Smooth muscle cell (in vitro differentiated cells): ENCODE measurements at regions not wholly inside any gene's neighbourhood (a gene's known extent, or its start where the extent isn't known, plus 50 kb on each side); places are given as distances from the start of the nearest gene placed in this dataset.

ENCODE experiments used
- DNase-seq: peaks from one replicate; lab custom pipeline; 2025; ENCODE audit not compliant: unreplicated experiment; lab: John Stamatoyannopoulos, UW
- H2AFZ ChIP-seq: fragments of 200-600 bp; sonication (generic); 2 replicates; pipeline ENCODE4 v1.6.0; 2016; ENCODE audit warnings: antibody characterized with exemption, low read depth, mild to moderate bottlenecking
- H3F3A ChIP-seq: fragments of 200-600 bp; sonication (generic); 2 replicates; pipeline ENCODE4 v1.6.0; 2017; ENCODE audit warnings: antibody characterized with exemption, low read depth
- H3K27ac ChIP-seq: fragments of 200-600 bp; sonication (generic); 2 replicates; pipeline ENCODE4 v1.5.1; 2016; ENCODE audit warnings: low read depth, mild to moderate bottlenecking
- H3K27me3 ChIP-seq: fragments of 200-600 bp; sonication (generic); 2 replicates; pipeline ENCODE4 v1.6.1; 2016; ENCODE audit warnings: low read depth, mild to moderate bottlenecking
- H3K36me3 ChIP-seq: fragments of 200-600 bp; sonication (generic); 2 replicates; pipeline ENCODE4 v1.5.1; 2016; ENCODE audit warnings: low read depth
- H3K4me1 ChIP-seq: fragments of 200-600 bp; sonication (generic); 2 replicates; pipeline ENCODE4 v1.5.1; 2016; ENCODE audit warnings: low read depth
- H3K4me2 ChIP-seq: fragments of 200-600 bp; sonication (generic); 2 replicates; pipeline ENCODE4 v1.6.0; 2016; ENCODE audit warnings: mild to moderate bottlenecking
- H3K4me3 ChIP-seq: fragments of 200-600 bp; sonication (generic); 2 replicates; pipeline ENCODE4 v1.5.1; 2016; ENCODE audit warnings: mild to moderate bottlenecking
- H3K79me2 ChIP-seq: fragments of 200-600 bp; sonication (generic); 2 replicates; pipeline ENCODE4 v1.6.0; 2016; ENCODE audit warnings: low read depth, mild to moderate bottlenecking
- H3K9ac ChIP-seq: fragments of 200-600 bp; sonication (generic); 2 replicates; pipeline ENCODE4 v1.6.0; 2016; ENCODE audit warnings: low read depth
- H3K9me3 ChIP-seq: fragments of 200-600 bp; sonication (generic); replicated peaks from 2 replicates; pipeline ENCODE4 v1.5.1; 2016; ENCODE audit warnings: low read depth
- H4K20me1 ChIP-seq: fragments of 200-600 bp; sonication (generic); 2 replicates; pipeline ENCODE4 v1.6.0; 2016; ENCODE audit warnings: low read depth
- WGBS: methylation state at CpG from one replicate; pipeline ENCODE4 v1.1.7; 2016; ENCODE audit warnings: low lambda C conversion rate; 5-methylcytosine and 5-hydroxymethylcytosine counted together
- TF ChIP-seq, protein P1 (sequence below): fragments of 200-600 bp; sonication (generic); IDR thresholded peaks from 2 replicates; pipeline ENCODE4 v1.5.1; 2017; ENCODE audit warnings: borderline replicate concordance, mild to moderate bottlenecking, antibody characterized with exemption; ENCODE audit not compliant: insufficient read depth, poor library complexity, severe bottlenecking

DNA sequence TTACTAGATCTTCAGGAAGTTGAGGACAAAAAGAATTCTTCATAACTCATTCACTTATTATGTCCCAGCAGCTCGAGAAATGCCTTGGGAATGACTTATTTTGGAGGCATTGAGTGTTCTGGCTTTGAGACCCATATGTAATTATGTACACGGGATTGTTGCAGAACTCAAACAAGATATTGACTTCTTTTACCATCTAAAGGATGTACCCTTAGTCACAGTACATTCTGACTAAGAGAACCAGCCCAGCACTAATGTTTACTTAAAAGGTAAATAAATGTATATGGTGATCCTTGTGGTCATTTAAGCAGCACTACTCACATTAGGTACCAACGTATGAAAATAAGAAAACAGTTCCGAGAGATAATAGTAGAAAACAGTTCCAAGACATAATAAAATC lies 268.9 kb downstream of the ADCYAP1 start:
- Histone ChIP-seq H3K4me1 (no peaks in the 10 kb centered on the region), H3K9ac (no peak overlapping the region)
- WGBS: 89% methylated on average over 4 of the region's 4 CpGs

DNA sequence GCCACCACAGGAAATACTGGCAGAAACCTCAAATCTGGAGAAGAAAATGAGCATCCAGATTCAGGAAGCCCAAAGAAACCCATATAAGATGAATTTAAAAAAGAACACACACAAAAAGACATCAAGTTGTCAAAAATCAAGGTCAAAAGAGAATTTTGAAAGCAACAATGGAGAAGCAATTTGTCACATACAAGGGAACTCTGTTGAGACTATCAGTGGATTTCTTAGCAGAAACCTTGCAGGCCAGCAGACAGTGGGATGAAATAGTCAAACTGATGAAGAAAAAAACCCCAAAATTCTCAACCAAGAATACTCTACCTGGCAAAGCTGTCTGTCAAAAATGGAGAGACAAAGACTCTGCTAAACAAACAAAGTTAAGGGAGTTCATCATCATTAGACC lies 272.6 kb downstream of the ADCYAP1 start:
- no peak for DNase-seq
- H3K36me3 ChIP-seq: peaks cover 5% of the 10 kb centered on the region
- H3K79me2 ChIP-seq: no peaks in the 10 kb centered on the region
- no peak overlapping the region for H3K4me2 ChIP-seq
- no peak overlapping the region for H3K4me3 ChIP-seq
- no peaks in the 10 kb centered on the region for H3K4me1 ChIP-seq
- no peaks in the 10 kb centered on the region for H4K20me1 ChIP-seq
- TF ChIP-seq, protein P1, sequence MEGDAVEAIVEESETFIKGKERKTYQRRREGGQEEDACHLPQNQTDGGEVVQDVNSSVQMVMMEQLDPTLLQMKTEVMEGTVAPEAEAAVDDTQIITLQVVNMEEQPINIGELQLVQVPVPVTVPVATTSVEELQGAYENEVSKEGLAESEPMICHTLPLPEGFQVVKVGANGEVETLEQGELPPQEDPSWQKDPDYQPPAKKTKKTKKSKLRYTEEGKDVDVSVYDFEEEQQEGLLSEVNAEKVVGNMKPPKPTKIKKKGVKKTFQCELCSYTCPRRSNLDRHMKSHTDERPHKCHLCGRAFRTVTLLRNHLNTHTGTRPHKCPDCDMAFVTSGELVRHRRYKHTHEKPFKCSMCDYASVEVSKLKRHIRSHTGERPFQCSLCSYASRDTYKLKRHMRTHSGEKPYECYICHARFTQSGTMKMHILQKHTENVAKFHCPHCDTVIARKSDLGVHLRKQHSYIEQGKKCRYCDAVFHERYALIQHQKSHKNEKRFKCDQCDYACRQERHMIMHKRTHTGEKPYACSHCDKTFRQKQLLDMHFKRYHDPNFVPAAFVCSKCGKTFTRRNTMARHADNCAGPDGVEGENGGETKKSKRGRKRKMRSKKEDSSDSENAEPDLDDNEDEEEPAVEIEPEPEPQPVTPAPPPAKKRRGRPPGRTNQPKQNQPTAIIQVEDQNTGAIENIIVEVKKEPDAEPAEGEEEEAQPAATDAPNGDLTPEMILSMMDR: no peak
- peaks cover 17% of the 10 kb centered on the region for H3K9me3 ChIP-seq
- H2AFZ ChIP-seq: no peak overlapping the region
- no peak overlapping the region for H3K9ac ChIP-seq
- no peaks in the 10 kb centered on the region for H3F3A ChIP-seq
- no peaks in the 10 kb centered on the region for H3K27me3 ChIP-seq
- no peak overlapping the region for H3K27ac ChIP-seq

More for the DNA sequence above, 268.9 kb downstream of the ADCYAP1 start:
- H3K36me3 ChIP-seq: peaks cover 5% of the 10 kb centered on the region
- TF ChIP-seq, protein P1: no peak
- peaks cover 16% of the 10 kb centered on the region for H3K9me3 ChIP-seq
- no peaks in the 10 kb centered on the region for H4K20me1 ChIP-seq
- H3K4me3 ChIP-seq: no peak overlapping the region
- H3K27me3 ChIP-seq: no peaks in the 10 kb centered on the region
- no peak overlapping the region for H2AFZ ChIP-seq
- no peaks in the 10 kb centered on the region for H3K79me2 ChIP-seq
- H3K27ac ChIP-seq: no peak overlapping the region
- H3K4me2 ChIP-seq: no peak overlapping the region
- no peak for DNase-seq
- no peaks in the 10 kb centered on the region for H3F3A ChIP-seq

DNA sequence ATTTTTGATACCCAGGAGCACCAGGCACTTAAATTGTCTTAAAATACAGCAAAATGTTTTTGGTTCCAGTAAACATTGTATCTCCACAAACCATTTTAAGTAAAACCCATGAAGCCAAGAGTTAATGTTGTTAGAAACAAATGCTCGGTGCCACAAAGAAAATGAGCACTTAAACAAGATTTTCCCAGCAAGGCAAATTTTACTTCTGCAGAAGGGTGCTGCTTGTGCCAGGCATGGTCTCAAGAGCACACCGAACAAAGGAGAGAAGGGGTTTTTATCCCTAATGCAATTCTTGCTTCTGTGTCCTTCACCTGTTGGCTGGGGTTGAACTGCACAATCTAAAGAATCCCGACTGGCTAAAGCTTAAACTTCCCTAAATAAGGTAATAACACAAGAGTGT lies 286.7 kb downstream of the ADCYAP1 start:
- Histone ChIP-seq H4K20me1 (no peaks in the 10 kb centered on the region), H2AFZ (no peak overlapping the region), H3K4me3 (no peak overlapping the region), H3K36me3 (no peaks in the 10 kb centered on the region), H3K4me1 (no peaks in the 10 kb centered on the region), H3F3A (no peaks in the 10 kb centered on the region), H3K9ac (no peak overlapping the region), H3K79me2 (no peaks in the 10 kb centered on the region), H3K4me2 (no peak overlapping the region), H3K27me3 (no peaks in the 10 kb centered on the region), H3K27ac (no peak overlapping the region), H3K9me3 (no peaks in the 10 kb centered on the region)
- no peak for DNase-seq
- TF ChIP-seq, protein P1: no peak
- WGBS: 62% methylated on average over 3 of the region's 3 CpGs

DNA sequence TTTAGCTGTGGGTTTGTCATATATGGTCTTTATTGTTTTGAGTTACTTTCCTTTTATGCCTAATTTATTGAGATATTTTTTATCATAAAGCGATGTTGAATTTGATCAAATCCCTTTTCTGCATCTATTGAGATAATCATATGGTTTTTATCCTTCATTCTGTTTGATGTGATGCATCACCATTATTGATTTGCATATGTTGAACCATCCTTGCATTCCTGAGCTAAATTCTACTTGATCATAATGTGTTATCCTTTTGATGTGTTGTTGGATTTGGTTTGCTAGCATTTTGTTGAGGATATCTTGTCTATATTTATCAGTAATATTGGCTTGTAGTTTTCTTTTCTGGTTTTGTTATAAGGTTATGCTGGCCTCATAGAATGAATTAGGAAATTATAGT lies 308.5 kb downstream of the ADCYAP1 start:
- H3K79me2 ChIP-seq: no peaks in the 10 kb centered on the region
- no peak overlapping the region for H3K4me2 ChIP-seq
- TF ChIP-seq, protein P1: no peak
- H2AFZ ChIP-seq: no peak overlapping the region
- H3K36me3 ChIP-seq: no peaks in the 10 kb centered on the region
- WGBS: 97% methylated on average over 1 of the region's 1 CpG
- no peak overlapping the region for H3K4me3 ChIP-seq
- no peaks in the 10 kb centered on the region for H3K9me3 ChIP-seq
- no peaks in the 10 kb centered on the region for H3K27me3 ChIP-seq
- no peaks in the 10 kb centered on the region for H4K20me1 ChIP-seq
- H3F3A ChIP-seq: no peaks in the 10 kb centered on the region
- H3K27ac ChIP-seq: no peak overlapping the region
- no peaks in the 10 kb centered on the region for H3K4me1 ChIP-seq
- no peak for DNase-seq
- H3K9ac ChIP-seq: no peak overlapping the region
